Effector CD8-positive, alpha-beta T cell (primary cell): ENCODE measurements at regions not wholly inside any gene's neighbourhood (a gene's known extent, or its start where the extent isn't known, plus 50 kb on each side); places are given as distances from the start of the nearest gene placed in this dataset.
"Not testable (repeated sequence)": the region's sequence is repeated elsewhere in the genome, so short reads cannot be mapped to it uniquely, and the experiment has no call there.

ENCODE experiments used
- DNase-seq: peaks from one replicate; lab custom pipeline; 2025; lab: John Stamatoyannopoulos, UW

GRCh38 chr20:59460352-59460751 is 144.0 kb upstream of the PHACTR3 start:
- no peak for DNase-seq

GRCh38 chr20:59461526-59461925 is 142.8 kb upstream of the PHACTR3 start:
- no peak for DNase-seq

DNA sequence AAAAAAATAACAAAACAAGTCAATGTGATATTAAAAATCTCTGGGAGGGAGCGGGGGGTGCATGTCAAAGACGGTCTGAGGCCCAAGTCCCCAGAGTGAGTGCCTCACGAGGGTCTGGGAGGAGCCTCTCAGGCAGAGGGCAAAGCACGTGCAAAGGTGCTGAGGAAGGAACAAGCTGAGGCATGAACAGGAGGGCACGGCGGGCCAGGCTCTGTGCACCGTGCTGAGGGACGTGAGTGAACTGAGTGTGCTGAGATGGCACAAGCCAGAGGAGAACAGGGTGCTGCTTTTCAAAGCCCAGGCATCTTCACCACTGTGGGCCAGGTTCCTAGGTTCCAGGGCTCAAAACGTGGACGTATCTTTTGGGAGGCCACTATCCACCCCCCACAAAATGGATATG is 142.1 kb upstream of the PHACTR3 start:
- no peak for DNase-seq

DNA sequence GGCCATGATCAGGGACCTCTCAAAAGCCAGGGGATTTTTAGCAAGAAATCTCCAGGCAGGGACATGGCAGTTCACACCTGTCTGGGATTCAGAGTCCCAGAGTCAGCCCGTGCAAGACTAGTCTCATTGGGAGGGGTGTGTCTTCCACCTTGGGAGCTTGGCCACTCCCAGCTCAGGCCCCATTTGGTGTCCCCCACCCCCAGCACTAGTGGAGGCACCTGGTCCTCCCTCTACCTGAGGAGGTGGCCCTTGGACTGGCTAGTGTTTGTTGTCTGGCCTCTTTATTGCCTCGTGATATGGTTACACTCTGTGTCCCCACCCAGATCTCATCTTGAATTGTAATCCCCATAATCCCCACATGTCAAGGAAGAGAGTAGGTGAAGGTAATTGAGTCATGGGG is 140.8 kb upstream of the PHACTR3 start:
- DNase-seq = no peak

DNA sequence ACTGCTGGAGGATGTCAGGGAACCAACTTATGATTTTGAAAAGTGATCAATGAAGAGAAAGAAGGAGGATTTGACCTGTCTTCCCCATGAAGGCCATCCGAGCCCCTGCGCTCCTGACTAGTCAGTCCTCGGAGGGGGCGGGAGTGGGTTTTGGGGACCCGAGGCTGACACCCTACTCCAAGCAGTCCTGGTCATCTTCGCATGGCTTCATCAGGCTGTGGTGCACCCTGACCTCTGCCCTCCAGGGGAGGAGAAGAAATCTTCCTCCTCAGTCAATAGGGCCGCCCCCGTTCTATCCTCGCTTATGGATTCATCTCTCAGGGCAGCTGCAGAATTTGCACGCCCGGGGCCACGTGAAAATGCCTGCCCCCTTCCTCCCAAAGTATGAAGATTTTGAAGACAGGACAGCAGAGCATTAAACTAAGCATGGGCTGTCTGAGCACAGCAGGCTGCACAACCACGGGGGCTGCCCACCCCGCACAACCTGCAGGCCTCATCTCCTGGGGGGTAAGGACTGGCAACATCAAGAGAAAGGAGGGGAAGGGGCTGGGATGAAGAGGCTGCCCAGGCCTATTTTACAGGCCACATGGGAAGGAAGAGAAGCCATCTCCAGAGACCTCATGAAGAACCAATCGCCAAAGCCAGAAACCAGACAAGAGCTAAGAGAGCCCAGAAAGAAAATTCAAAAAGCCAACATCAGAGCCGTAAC is 138.1 kb upstream of the PHACTR3 start:
- no peak for DNase-seq

GRCh38 chr20:59468831-59469230 is 135.5 kb upstream of the PHACTR3 start:
- DNase-seq = no peak

DNA sequence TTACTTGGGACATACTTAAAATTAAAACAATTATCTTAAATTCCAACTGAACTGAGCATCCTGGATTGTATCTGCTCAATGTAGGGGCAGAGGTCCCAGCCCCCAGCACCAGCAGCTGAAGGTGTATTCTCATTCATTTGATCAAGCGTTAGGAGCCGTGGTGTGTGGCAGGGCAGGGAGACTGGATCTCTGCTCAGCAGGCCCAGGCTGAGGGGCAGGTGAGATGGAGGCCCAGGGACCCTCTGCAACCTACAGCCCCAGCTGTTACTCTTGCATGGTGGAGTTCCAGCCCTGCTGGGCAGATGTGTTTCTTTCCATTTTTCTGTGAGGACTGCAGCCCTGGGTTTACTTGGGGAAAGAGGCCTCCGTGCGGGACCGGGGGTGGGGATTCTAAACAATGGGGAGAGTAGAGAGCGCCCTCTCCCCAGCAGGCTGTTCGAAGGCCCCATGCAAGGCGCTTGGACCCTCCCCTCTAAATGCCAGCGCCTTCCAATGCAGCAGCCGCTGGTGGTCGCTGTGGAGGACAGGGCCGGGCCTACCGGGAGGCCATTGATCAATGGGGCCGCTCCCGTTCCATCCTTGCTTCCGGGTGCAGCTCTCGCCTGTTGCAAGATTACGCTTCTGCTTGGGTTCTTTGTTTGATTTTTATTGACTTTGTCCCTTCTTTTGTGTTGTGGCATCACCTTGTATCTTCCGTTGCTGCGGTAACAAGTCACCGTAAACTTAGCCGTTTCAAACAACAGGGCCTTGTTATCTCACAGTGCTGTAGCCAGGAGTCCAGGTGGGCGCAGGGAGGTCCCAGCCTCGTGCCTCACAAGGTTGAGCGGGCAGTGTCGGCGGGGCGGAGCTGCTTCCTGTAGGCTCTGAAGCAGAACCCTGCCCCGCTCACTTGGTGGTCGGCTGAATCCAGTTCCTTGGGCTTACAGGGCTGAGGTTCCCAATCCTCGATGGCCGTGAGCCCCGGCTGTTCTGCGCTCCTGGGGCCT is 134.8 kb upstream of the PHACTR3 start:
- no peak for DNase-seq

GRCh38 chr20:59470521-59470920 is 133.8 kb upstream of the PHACTR3 start:
- no peak for DNase-seq

- no peak for DNase-seq
These were observed 132.5 kb upstream of the PHACTR3 start for GRCh38 chr20:59471653-59472421.

DNA sequence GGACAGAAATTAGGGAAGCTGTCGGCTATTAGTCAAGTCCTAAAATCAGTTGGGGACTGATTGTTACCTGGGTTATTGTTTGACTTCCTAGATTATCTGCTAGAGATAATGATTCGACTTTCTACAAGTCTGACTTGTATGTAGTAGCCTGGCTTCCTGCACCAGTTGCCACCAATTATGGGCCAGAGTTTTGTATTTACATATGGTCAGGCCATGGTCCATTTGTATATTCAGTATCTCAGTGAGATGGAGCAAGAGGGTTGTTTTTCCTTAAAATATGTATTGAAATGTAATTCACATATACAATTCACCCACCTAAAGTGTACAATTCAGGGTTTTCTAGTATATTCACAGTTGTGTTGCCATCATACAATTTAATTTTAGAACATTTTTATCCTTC is 130.6 kb upstream of the PHACTR3 start:
- no peak for DNase-seq

GRCh38 chr20:59481067-59481466 is 123.3 kb upstream of the PHACTR3 start:
- DNase-seq = no peak

- no peak for DNase-seq
These were observed 122.8 kb upstream of the PHACTR3 start for GRCh38 chr20:59481477-59482018.

- no peak for DNase-seq
These were observed 121.8 kb upstream of the PHACTR3 start for GRCh38 chr20:59482351-59483187.

- no peak for DNase-seq
These were observed 120.9 kb upstream of the PHACTR3 start for GRCh38 chr20:59483481-59483880.

GRCh38 chr20:59484228-59484627 is 120.1 kb upstream of the PHACTR3 start:
- DNase-seq = no peak

GRCh38 chr20:59485576-59486454 is 118.5 kb upstream of the PHACTR3 start:
- no peak for DNase-seq

- not testable (repeated sequence) for DNase-seq
These were observed 115.9 kb upstream of the PHACTR3 start for GRCh38 chr20:59488459-59488858.

DNA sequence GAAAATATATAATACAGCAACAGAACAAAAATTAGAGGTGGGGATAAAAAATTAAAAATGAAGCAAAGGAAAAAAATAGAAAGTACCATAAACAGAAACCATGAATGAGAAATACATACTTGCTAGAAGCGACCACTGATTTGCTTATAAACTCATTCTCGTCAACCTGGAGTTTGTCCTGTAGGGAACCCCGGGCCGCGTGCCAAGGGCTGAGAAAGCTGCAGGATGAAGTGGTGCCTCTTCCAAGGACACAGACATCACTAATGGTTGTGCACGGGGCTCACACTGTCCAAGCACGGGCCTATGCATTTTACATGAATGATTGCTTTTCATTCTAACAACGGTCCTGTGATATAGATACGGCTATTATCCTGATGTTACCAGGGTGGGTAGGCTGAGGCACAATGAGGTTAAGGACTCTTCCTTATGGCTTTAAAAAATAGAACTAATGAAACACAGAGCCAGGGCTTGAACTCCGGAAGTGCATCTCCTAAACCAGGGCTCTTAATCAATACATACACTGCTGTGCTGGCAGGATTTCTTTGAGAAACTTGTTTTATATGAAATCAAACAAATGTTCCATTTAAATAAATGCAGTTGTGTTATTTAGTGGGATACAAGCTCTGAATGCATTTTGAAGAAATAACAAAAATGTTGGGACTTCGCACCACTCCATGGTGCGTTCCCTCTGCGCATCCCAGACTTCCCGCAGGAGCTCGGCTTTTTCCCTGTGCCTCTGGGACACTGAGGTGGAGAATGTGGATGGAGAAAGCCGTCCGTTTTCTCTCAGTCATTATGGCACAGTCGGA is 113.9 kb upstream of the PHACTR3 start:
- not testable (repeated sequence) for DNase-seq

DNA sequence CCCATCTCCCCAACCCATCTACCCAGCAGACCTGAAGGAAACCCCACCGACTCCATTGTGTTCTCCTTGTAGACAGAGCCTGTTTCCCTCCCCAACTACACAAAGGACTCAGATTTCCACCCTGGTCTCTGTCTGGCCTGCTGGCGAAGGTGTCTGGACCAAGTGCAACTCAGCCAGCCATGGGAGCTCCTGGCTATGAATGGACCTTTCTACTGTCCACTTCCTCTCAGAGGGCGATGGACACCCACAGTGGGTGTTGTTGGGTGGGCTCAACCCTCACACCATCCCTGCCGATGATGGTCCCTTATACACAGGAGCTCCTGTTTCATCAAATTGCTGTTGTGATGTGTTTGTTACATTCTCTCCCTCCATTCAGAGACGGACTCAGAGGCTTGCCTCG is 112.5 kb upstream of the PHACTR3 start:
- no peak for DNase-seq
